ENCODE measurements at regions not wholly inside any gene's neighbourhood (a gene's known extent, or its start where the extent isn't known, plus 50 kb on each side); places are given as distances from the start of the nearest gene placed in this dataset.

- no peak for DNase-seq
- Mint-ChIP-seq H3K27me3 (no peaks in the 10 kb centered on the region), H3K4me3 (no peak overlapping the region), H3K36me3 (ENCODE audit: low read depth) (no peaks in the 10 kb centered on the region), H3K9me3 (no peaks in the 10 kb centered on the region), H3K4me1 (no peaks in the 10 kb centered on the region), H3K27ac (no peak overlapping the region)
- ChIA-PET POLR2A (no interaction called here), CTCF (no interaction called here)
Observed at GRCh38 chr12:71243370-71243769, 85.6 kb upstream of the TSPAN8 start.

GRCh38 chr12:71242511-71242910 is 84.7 kb upstream of the TSPAN8 start:
- Mint-ChIP-seq H3K27me3 (no peaks in the 10 kb centered on the region), H3K4me3 (no peak overlapping the region), H3K4me1 (no peaks in the 10 kb centered on the region), H3K27ac (no peak overlapping the region), H3K9me3 (no peaks in the 10 kb centered on the region), H3K36me3 (ENCODE audit: low read depth) (no peaks in the 10 kb centered on the region)
- no peak for DNase-seq
- ChIA-PET CTCF (no interaction called here), POLR2A (no interaction called here)

- H3K27ac Mint-ChIP-seq: no peak overlapping the region
- H3K27me3 Mint-ChIP-seq: no peaks in the 10 kb centered on the region
- ChIA-PET CTCF (no interaction called here), POLR2A (no interaction called here)
- no peaks in the 10 kb centered on the region for H3K36me3 Mint-ChIP-seq (ENCODE audit: low read depth)
- H3K4me3 Mint-ChIP-seq: no peak overlapping the region
- DNase-seq: no peak
- no peaks in the 10 kb centered on the region for H3K4me1 Mint-ChIP-seq
- H3K9me3 Mint-ChIP-seq: no peaks in the 10 kb centered on the region
Observed at GRCh38 chr12:71240946-71241345, 83.1 kb upstream of the TSPAN8 start.

GRCh38 chr12:71239731-71240130 is 81.9 kb upstream of the TSPAN8 start:
- Mint-ChIP-seq H3K4me3 (no peak overlapping the region), H3K9me3 (no peaks in the 10 kb centered on the region), H3K36me3 (ENCODE audit: low read depth) (no peaks in the 10 kb centered on the region), H3K27me3 (no peaks in the 10 kb centered on the region), H3K4me1 (no peaks in the 10 kb centered on the region), H3K27ac (no peak overlapping the region)
- ChIA-PET POLR2A (no interaction called here), CTCF (no interaction called here)
- no peak for DNase-seq

GRCh38 chr12:71237128-71237527 is 79.3 kb upstream of the TSPAN8 start:
- ChIA-PET CTCF (interaction anchor here (0.9 kb wide), 1 partner anchor 12 kb away, joined by 3 read pairs; no protein-coding TSS in a partner anchor), POLR2A (no interaction called here)
- DNase-seq: no peak
- H3K27ac Mint-ChIP-seq: no peak overlapping the region
- no peaks in the 10 kb centered on the region for H3K27me3 Mint-ChIP-seq
- H3K9me3 Mint-ChIP-seq: no peaks in the 10 kb centered on the region
- no peak overlapping the region for H3K4me3 Mint-ChIP-seq
- H3K4me1 Mint-ChIP-seq: no peaks in the 10 kb centered on the region
- H3K36me3 Mint-ChIP-seq (ENCODE audit: low read depth): no peaks in the 10 kb centered on the region

GRCh38 chr12:71236133-71236660 is 78.4 kb upstream of the TSPAN8 start:
- POLR2A ChIA-PET: no interaction called here
- CTCF ChIA-PET: interaction anchor here (0.6 kb wide), 1 partner anchor 585 kb away, joined by 3 read pairs; no protein-coding TSS in a partner anchor

GRCh38 chr12:71233083-71233482 is 75.3 kb upstream of the TSPAN8 start:
- Mint-ChIP-seq H3K4me3 (no peak overlapping the region), H3K4me1 (no peaks in the 10 kb centered on the region), H3K36me3 (ENCODE audit: low read depth) (no peaks in the 10 kb centered on the region), H3K27me3 (no peaks in the 10 kb centered on the region), H3K27ac (no peak overlapping the region), H3K9me3 (no peaks in the 10 kb centered on the region)
- POLR2A ChIA-PET: no interaction called here
- no peak for DNase-seq
- CTCF ChIA-PET: no interaction called here

More at GRCh38 chr12:71236133-71236660, 78.4 kb upstream of the TSPAN8 start:
- no peak overlapping the region for H3K27ac Mint-ChIP-seq
- H3K27me3 Mint-ChIP-seq: no peaks in the 10 kb centered on the region
- H3K4me3 Mint-ChIP-seq: no peak overlapping the region
- DNase-seq: no peak
- H3K4me1 Mint-ChIP-seq: no peaks in the 10 kb centered on the region
- H3K9me3 Mint-ChIP-seq: no peaks in the 10 kb centered on the region
- H3K36me3 Mint-ChIP-seq (ENCODE audit: low read depth): no peaks in the 10 kb centered on the region

GRCh38 chr12:71230542-71230941 is 72.7 kb upstream of the TSPAN8 start:
- H3K9me3 Mint-ChIP-seq: no peaks in the 10 kb centered on the region
- no peaks in the 10 kb centered on the region for H3K4me1 Mint-ChIP-seq
- no peak for DNase-seq
- no peak overlapping the region for H3K4me3 Mint-ChIP-seq
- H3K36me3 Mint-ChIP-seq (ENCODE audit: low read depth): no peaks in the 10 kb centered on the region
- CTCF ChIA-PET: no interaction called here
- no peaks in the 10 kb centered on the region for H3K27me3 Mint-ChIP-seq
- POLR2A ChIA-PET: no interaction called here
- H3K27ac Mint-ChIP-seq: no peak overlapping the region

GRCh38 chr12:71223139-71223538 is 65.3 kb upstream of the TSPAN8 start:
- ChIA-PET POLR2A (no interaction called here), CTCF (interaction anchor here (0.6 kb wide), 1 partner anchor 589 kb away, joined by 3 read pairs; no protein-coding TSS in a partner anchor)
- H3K36me3 Mint-ChIP-seq (ENCODE audit: low read depth): no peaks in the 10 kb centered on the region
- H3K4me1 Mint-ChIP-seq: no peaks in the 10 kb centered on the region
- no peaks in the 10 kb centered on the region for H3K9me3 Mint-ChIP-seq
- no peak for DNase-seq
- H3K27me3 Mint-ChIP-seq: no peaks in the 10 kb centered on the region
- no peak overlapping the region for H3K27ac Mint-ChIP-seq
- no peak overlapping the region for H3K4me3 Mint-ChIP-seq

- CTCF ChIA-PET: interaction anchor here (0.6 kb wide), 1 partner anchor 590 kb away, joined by 3 read pairs; no protein-coding TSS in a partner anchor
- Mint-ChIP-seq H3K36me3 (ENCODE audit: low read depth) (no peaks in the 10 kb centered on the region), H3K9me3 (no peaks in the 10 kb centered on the region), H3K27ac (no peak overlapping the region), H3K27me3 (no peaks in the 10 kb centered on the region), H3K4me3 (no peak overlapping the region), H3K4me1 (no peaks in the 10 kb centered on the region)
- POLR2A ChIA-PET: no interaction called here
- no peak for DNase-seq
Observed at GRCh38 chr12:71222436-71222835, 64.6 kb upstream of the TSPAN8 start.

- H3K9me3 Mint-ChIP-seq: no peaks in the 10 kb centered on the region
- no peak overlapping the region for H3K4me3 Mint-ChIP-seq
- no peak for DNase-seq
- CTCF ChIA-PET: no interaction called here
- H3K36me3 Mint-ChIP-seq (ENCODE audit: low read depth): no peaks in the 10 kb centered on the region
- no peaks in the 10 kb centered on the region for H3K4me1 Mint-ChIP-seq
- POLR2A ChIA-PET: no interaction called here
- H3K27ac Mint-ChIP-seq: no peak overlapping the region
- no peaks in the 10 kb centered on the region for H3K27me3 Mint-ChIP-seq
Observed at GRCh38 chr12:71220260-71220659, 62.5 kb upstream of the TSPAN8 start.

GRCh38 chr12:71219224-71219623 is 61.4 kb upstream of the TSPAN8 start:
- DNase-seq: no peak
- ChIA-PET CTCF (no interaction called here), POLR2A (no interaction called here)
- Mint-ChIP-seq H3K4me1 (no peaks in the 10 kb centered on the region), H3K27me3 (no peaks in the 10 kb centered on the region), H3K4me3 (no peak overlapping the region), H3K27ac (no peak overlapping the region), H3K36me3 (ENCODE audit: low read depth) (no peaks in the 10 kb centered on the region), H3K9me3 (no peaks in the 10 kb centered on the region)

- Mint-ChIP-seq H3K4me1 (no peaks in the 10 kb centered on the region), H3K27me3 (no peaks in the 10 kb centered on the region), H3K4me3 (no peak overlapping the region), H3K27ac (no peak overlapping the region), H3K36me3 (ENCODE audit: low read depth) (no peaks in the 10 kb centered on the region), H3K9me3 (no peaks in the 10 kb centered on the region)
- no peak for DNase-seq
- CTCF ChIA-PET: no interaction called here
- POLR2A ChIA-PET: no interaction called here
Observed at GRCh38 chr12:71218616-71219015, 60.8 kb upstream of the TSPAN8 start.

GRCh38 chr12:71216725-71217579 is 59.2 kb upstream of the TSPAN8 start:
- CTCF ChIA-PET: no interaction called here
- POLR2A ChIA-PET: no interaction called here
- Mint-ChIP-seq H3K27ac (no peak overlapping the region), H3K36me3 (ENCODE audit: low read depth) (no peaks in the 10 kb centered on the region), H3K4me3 (no peak overlapping the region), H3K4me1 (no peaks in the 10 kb centered on the region), H3K9me3 (no peaks in the 10 kb centered on the region), H3K27me3 (no peaks in the 10 kb centered on the region)
- no peak for DNase-seq

All from activated CD4-positive, alpha-beta T cell treated with anti-CD3 and anti-CD28 coated beads, Interleukin-2, amount 10 ng/mL, durations not matched to agents 7 days and 5 days (primary cell).